Adrenal gland (tissue), 5 donors: ENCODE measurements at regions not wholly inside any gene's neighbourhood (a gene's known extent, or its start where the extent isn't known, plus 50 kb on each side); places are given as distances from the start of the nearest gene placed in this dataset.

Source experiments
- CTCF ChIP-seq, 6 experiments: fragments of 450-650 bp in 4 of 6; fragments of 200-600 bp in 2 of 6; sonication (generic) in 1 of 6; IDR thresholded peaks; 1 replicate in 5 of 6; 2 replicates in 1 of 6; pipeline versions ENCODE4 v1.5.1 to v1.8.0; 2016 to 2021; ENCODE audit warnings: antibody characterized with exemption in 6 of 6, mild to moderate bottlenecking in 2 of 6, moderate library complexity in 1 of 6
- POLR2A ChIP-seq, 2 donors: fragments of 450-650 bp; IDR thresholded peaks; one replicate each; pipeline ENCODE4 v1.6.1; 2017; ENCODE audit warnings: antibody characterized with exemption in 2 of 2, mild to moderate bottlenecking in 2 of 2, moderate library complexity in 1 of 2
- donor health status: DM: no; HTN: no; CAD: no.

GRCh38 chr21:16134134-16134533 lies 404.4 kb downstream of the USP25 start:
- TF ChIP-seq CTCF (IDR thresholded peaks at IDR 0.05) (no peak), POLR2A (IDR thresholded peaks at IDR 0.05) (no peak)
